HG03139 (cell line): ENCODE measurements at regions not wholly inside any gene's neighbourhood (a gene's known extent, or its start where the extent isn't known, plus 50 kb on each side); places are given as distances from the start of the nearest gene placed in this dataset.

Experiments used
- ATAC-seq: cut with Tn5 transposase; IDR thresholded peaks from one replicate; pipeline ENCODE4 v1.9.1; 2021; ENCODE audit not compliant: unreplicated experiment

GRCh38 chr2:2638547-2639220 lies 307.6 kb upstream of the MYT1L start:
- ATAC-seq = no peak

- no peak for ATAC-seq
These were observed 305.7 kb upstream of the MYT1L start for GRCh38 chr2:2636813-2637212.

DNA sequence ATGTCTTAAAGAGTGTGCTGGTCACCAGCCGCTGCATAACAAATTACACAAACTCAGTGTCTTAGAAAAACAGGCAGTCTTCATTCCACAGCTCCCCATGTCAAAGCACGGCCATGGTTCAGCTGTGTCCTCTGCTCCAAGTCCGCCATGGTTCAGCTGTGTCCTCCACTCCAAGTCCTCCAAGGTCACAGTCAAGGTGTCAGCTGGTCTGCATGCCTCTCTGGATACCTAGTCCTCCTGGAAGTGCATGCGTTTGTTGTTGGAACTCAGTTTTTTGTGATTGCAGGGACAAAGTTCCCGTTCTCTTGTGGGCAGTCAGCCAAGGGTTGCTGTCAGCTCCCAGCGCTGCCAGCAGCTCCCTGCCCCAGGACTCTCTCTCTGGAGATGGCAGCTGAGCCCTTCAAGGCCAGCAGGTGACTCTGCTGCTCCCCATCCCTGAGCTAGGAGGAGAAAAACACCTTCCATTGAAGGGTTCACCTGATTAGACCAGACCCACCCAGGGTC lies 304.0 kb upstream of the MYT1L start:
- no peak for ATAC-seq

DNA sequence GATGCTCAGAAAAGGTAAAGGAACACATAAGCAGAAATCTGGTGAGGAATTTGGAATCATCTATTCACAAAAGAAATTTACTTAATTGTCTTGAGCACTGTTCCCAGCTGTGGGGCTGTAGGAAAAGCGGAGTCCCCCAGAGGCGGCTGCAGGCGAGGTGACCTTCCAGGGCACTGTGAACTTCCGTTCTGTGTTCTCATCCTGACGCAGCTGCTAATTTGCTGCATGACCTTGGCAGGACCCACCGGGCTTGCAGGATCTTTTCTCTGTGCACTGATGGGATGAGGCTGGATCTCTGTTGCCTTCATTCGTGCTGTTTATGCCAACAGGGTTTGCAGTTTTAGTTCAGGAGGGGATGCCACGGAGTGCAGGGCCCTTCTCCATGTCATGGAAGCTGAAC lies 301.9 kb upstream of the MYT1L start:
- no peak for ATAC-seq

- ATAC-seq = no peak
These were observed 292.9 kb upstream of the MYT1L start for GRCh38 chr2:2623939-2624338.

GRCh38 chr2:2621855-2622254 lies 290.8 kb upstream of the MYT1L start:
- no peak for ATAC-seq

- no peak for ATAC-seq
These were observed 289.5 kb upstream of the MYT1L start for GRCh38 chr2:2620604-2621003.

- ATAC-seq = no peak
These were observed 288.9 kb upstream of the MYT1L start for GRCh38 chr2:2619995-2620394.

DNA sequence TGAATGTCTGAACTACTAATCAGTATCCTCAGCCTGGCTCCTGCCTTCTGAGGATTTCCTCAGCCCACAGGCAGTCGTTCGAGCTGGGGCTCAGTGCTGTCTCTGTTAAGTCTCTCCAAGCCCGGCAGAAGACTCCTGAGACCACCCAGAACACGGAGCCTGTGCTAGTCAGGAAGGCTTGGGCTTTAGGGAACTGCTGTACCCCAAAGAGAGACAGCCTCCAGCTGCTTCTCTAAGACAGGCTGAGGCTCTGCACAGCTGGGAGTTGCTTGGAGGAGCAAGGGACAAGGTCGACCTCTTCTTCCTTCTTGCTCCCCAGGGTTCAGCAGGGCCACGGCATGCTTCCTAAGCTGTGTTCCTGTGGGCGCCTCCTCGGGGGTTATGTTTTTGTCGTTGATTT lies 283.4 kb upstream of the MYT1L start:
- no peak for ATAC-seq

DNA sequence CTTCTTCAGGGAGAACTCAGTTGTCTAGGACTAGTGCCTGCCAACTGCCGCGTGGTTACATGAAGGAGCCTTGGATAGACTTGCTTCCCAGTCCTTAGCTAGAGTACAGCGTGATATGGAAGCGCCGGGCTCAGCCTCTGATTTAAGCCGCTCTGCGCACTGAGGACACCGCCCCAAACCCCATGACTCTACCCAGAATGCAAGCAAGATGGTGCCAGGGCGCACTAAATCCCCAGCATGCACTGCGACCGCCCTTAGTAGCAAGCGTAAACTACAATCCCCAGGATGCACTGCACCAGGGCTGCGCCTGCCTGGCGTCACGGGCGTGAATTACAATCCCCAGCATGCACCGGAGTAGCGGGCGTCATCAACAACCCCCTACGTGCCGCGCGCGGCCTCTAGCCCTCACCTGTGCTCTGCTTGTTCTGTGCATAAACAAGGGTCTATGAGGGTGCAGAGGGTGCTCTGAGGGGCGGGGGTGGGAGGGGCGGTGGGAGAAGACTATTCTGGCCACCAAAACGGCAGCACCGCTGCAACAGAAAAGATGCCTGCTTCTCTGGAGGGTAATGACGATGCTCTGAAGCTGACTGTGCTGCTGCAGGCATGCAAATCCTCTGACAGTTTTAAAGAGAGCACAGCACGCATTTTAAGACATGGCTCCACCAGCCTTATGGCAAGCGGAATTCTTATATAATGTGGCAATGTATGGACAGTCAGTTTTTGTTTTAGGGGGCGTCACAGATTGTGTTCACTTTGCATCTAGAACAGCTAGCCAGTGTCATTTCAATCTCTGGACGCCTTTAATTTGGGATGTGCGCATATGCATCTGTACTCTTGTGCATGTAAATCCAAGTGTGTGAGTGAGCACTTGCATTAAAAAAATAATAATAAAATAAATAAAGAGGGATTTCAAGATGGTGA lies 282.5 kb upstream of the MYT1L start:
- ATAC-seq = peak; percentile 100

DNA sequence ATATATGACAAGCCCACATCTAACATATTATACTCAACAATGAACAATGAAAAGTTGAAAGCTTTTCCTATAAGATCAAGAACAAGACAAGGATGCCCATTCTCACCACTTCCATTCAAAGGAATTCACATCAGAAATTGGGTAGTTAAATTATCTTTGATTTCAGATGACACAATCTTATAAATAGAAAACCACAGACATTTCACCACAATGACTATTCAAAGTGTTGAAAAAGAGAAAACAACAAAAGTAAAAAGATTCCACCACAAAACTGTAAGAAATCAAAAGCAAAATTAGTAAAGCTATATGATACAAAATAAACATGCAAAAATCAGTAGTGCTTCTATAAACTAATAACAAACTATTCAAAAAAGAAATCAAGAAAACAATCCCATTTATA lies 279.7 kb upstream of the MYT1L start:
- ATAC-seq = no peak

GRCh38 chr2:2600366-2600765 lies 269.3 kb upstream of the MYT1L start:
- ATAC-seq = no peak

- ATAC-seq = no peak
These were observed 268.4 kb upstream of the MYT1L start for GRCh38 chr2:2599441-2599840.

- ATAC-seq = no peak
These were observed 266.6 kb upstream of the MYT1L start for GRCh38 chr2:2597712-2598111.

GRCh38 chr2:2591542-2591940 lies 260.5 kb upstream of the MYT1L start:
- ATAC-seq = no peak

DNA sequence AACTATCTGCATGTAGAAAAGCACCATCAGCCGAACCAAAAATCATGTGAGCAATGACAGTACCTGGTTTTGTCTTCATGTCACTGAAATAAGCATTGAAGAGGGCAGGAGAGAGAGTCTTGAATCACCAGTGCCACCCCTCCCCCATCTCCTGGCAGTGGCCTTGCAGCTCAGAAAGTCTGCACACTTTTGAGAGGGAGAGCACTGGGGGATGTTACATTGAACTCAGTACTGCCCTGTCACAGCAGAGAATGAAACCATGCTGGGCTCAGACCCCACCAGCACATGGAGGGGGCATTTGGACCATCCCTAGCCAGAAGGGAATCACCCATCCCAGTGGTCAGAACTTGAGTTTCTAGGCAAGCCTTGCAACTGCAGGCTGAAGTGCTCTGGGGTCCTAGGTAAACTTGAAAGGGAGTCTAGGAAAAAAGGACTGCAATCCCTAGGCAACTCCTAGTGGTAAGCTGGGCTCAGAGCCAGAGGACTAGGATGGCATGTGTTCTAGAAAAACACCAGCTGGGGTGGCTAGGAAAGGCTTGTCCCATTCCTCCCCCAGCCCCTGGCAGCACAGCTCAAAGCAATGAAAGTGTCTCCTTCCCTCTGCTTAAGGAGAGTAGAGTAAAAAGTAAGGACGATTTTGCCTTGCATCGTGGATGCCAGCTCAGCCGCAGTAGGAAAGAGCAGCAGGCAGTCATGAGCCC lies 259.9 kb upstream of the MYT1L start:
- no peak for ATAC-seq

- ATAC-seq = no peak
These were observed 259.1 kb upstream of the MYT1L start for GRCh38 chr2:2590141-2590540.

DNA sequence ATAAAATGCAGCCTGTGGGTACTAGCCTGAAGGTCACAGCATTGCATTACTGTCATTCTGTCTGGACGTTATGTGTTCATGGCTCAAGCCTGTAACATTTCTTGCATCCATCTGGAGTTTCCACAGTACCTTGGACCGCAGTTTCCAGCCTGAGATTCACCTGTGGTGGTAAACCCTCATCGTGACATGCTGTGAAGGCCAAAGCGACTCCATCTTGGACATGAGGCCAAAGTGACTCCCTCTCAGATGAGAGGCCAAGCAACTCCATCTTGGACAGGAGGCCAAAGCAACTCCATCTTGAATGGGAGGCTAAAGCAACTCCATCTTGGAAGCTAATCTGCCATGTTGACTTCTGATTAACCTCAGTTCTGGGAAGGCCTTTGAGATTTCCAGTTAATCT lies 257.7 kb upstream of the MYT1L start:
- no peak for ATAC-seq

- ATAC-seq = no peak
These were observed 256.3 kb upstream of the MYT1L start for GRCh38 chr2:2587354-2587753.

DNA sequence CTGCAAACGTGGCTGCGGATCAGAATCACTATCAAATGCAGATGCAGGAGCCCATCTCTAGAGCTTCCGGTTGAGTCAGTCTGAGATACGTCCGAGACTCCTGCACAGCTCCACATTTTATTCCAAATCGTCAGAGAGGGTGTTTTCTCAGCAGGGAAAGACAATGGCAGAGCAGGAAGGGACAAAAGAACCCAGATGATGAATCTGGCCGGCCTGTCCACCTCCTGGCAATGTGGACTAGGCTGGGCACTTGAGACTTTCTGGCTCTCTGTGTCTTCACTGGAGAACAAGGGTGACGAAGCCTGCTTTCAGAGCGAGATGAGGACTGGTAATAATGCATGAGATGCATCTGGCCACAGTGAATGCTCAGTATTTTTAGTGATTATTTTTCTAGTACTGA lies 255.9 kb upstream of the MYT1L start:
- ATAC-seq = no peak

DNA sequence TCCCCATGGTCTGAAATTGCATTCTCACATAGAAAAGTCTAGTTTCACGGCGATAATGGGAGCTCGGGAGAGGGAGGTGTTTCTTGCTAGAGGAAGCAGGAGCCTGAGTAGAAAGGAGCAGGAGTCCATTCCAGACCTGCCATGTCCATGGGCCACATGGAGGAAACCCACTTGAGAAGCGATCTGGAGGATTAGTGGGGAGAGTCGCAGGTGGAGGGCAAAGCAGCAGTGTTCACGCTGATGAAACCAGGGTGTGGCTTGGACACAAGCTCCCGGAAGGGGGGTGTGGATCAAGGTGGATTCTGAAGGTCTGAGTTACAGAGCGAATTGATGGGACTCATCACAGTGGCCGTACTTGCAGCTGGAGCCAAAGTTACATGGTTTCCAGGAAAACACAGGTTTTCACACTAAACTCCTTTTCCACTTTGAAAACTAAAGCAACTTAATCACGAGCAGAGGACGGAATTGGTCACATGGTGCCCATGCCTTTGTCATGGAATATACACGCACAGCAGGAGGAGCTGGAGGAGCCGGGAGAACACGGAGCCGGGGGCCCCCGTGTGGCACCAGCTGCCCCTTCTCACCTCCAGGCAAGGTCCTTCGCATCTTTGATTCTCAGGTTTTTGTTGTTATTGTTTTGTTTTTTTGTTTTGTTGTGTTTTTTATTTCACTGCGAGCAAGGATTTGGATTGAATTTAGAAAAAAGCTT lies 255.1 kb upstream of the MYT1L start:
- ATAC-seq = no peak
